ENCODE measurements at regions not wholly inside any gene's neighbourhood (a gene's known extent, or its start where the extent isn't known, plus 50 kb on each side); places are given as distances from the start of the nearest gene placed in this dataset.

DNA sequence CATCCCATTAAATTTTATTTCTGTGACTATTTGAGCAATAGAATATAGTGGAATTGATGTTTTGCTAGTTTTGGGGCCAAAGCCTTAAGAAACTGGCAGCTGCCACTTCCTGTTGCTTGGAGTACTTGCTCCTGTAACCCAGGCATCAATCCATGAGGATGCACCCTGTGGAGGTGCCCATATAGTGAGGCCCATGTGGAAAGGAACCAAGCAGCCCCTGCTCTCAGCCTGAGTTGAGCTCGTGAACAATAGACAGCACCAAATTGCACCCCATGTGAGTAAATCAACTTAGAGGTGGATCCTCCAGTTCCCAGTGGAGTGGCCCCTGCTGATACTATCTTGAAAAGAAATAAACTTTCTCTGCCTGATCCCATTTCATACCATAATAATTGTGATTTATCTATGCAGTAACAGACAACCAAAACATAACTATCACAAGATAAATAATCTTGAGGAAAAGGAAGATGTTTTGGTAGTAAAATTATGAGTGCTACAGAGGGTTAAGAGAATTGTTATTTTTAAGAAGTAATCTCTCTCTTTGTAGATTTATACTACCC, 481.9 kb downstream of the TBC1D32 start:
- TF ChIP-seq CTCF (IDR thresholded peaks at IDR 0.05) (no peak), POLR2A (IDR thresholded peaks at IDR 0.05) (no peak)
